ENCODE measurements at regions not wholly inside any gene's neighbourhood (a gene's known extent, or its start where the extent isn't known, plus 50 kb on each side); places are given as distances from the start of the nearest gene placed in this dataset.

DNA sequence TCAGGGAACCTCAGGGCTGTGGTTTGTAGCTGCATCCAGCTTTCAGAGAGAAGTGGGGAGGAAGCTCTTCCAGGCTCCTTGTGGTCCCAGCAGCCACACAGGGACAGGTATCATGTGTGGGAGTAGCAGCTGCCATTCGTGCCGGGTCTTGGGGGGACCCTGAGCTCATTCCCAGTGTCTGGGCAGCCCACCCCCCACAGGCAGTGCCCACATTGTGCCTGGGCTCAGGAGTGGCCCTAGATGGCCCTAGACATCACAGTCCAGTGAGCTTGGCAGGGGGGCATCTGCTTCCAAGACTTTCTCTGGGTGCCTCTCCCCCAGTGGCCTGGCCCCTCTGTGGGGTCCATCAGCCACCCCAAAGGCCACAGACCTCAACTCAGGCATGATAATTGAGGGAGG, 619.7 kb downstream of the BRD1 start:
- no peak for ATAC-seq (ENCODE audit: low read depth)
- Histone ChIP-seq H2BK120ac (ENCODE audit: low read depth, low read length) (no peak overlapping the region), H3K23ac (ENCODE audit: low read depth, low read length) (no peak overlapping the region), H3K56ac (ENCODE audit: extremely low read depth, insufficient read depth, low read length) (no peak overlapping the region), H3K36me3 (ENCODE audit: control insufficient read depth, insufficient read depth, low read length) (no peaks in the 10 kb centered on the region), H2BK5ac (ENCODE audit: low read depth, low read length, poor library complexity, severe bottlenecking) (no peak overlapping the region), H2AK9ac (replicated peaks; ENCODE audit: low read depth, low read length, poor library complexity) (no peak overlapping the region), H4K91ac (ENCODE audit: insufficient read depth, low read depth, low read length) (no peak overlapping the region), H3K9me1 (ENCODE audit: insufficient read depth, low read length) (no peaks in the 10 kb centered on the region), H2BK15ac (ENCODE audit: low read depth, low read length) (no peak overlapping the region), H3K9me3 (ENCODE audit: control insufficient read depth, insufficient read depth, low read length) (peaks cover 76% of the 10 kb centered on the region), H3K14ac (replicated peaks; ENCODE audit: low read depth, low read length) (no peak overlapping the region), H2AK5ac (ENCODE audit: low read depth, low read length) (no peak overlapping the region), H3K9ac (ENCODE audit: low read depth, low read length) (no peak overlapping the region), H3K4ac (ENCODE audit: low read depth, low read length) (no peak overlapping the region), H3K4me1 (ENCODE audit: control insufficient read depth, insufficient read depth, low read length) (no peaks in the 10 kb centered on the region), H4K20me1 (ENCODE audit: insufficient read depth, low read length) (no peaks in the 10 kb centered on the region), H4K5ac (ENCODE audit: low read depth, low read length) (no peak overlapping the region), H3K18ac (ENCODE audit: low read depth, low read length) (no peak overlapping the region), H4K8ac (ENCODE audit: low read depth in 2 of 2, low read length in 2 of 2) (no peak overlapping the region), H3K4me2 (ENCODE audit: low read depth, low read length) (no peak overlapping the region), H2AFZ (replicated peaks; ENCODE audit: low read length, poor library complexity) (no peak overlapping the region), H3K27me3 (ENCODE audit: control insufficient read depth, insufficient read depth, low read length) (no peaks in the 10 kb centered on the region), H3K79me1 (ENCODE audit: low read depth in 1 of 2, low read length in 2 of 2) (no peaks in the 10 kb centered on the region), H3K4me3 (ENCODE audit: insufficient read depth, low read depth, low read length) (no peak overlapping the region), H2BK20ac (ENCODE audit: low read depth, low read length) (no peak overlapping the region), H3K27ac (ENCODE audit: insufficient read depth, low read length) (no peak overlapping the region)
- BruUV-seq (replicated peaks), result no TSS peak
- ChIA-PET CTCF (no interaction called here), POLR2A (ENCODE audit: unreplicated experiment) (no interaction called here)
- in situ Hi-C loops (cut with MboI; ENCODE audit: low sequenced_read_pairs), result no loop called here
- WGBS, 2 experiments (ENCODE audit: extremely low coverage in 2 of 2, insufficient read length in 1 of 2), result no CpG with 5 or more reads among the region's 2 CpGs
- intact Hi-C loops (cut with micrococcal nuclease), result no loop called here
- no peak for TF ChIP-seq SMC3 (IDR thresholded peaks at IDR 0.05; ENCODE audit: low read depth, low read length)
- TF ChIP-seq, protein P1, sequence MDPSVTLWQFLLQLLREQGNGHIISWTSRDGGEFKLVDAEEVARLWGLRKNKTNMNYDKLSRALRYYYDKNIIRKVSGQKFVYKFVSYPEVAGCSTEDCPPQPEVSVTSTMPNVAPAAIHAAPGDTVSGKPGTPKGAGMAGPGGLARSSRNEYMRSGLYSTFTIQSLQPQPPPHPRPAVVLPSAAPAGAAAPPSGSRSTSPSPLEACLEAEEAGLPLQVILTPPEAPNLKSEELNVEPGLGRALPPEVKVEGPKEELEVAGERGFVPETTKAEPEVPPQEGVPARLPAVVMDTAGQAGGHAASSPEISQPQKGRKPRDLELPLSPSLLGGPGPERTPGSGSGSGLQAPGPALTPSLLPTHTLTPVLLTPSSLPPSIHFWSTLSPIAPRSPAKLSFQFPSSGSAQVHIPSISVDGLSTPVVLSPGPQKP (IDR thresholded peaks at IDR 0.05; ENCODE audit: borderline replicate concordance, low read depth, low read length), result no peak
- no peak for TF ChIP-seq CEBPB (IDR thresholded peaks at IDR 0.05; ENCODE audit: low read depth, low read length)
- no peak for TF ChIP-seq RFX5 (IDR thresholded peaks at IDR 0.05; ENCODE audit: low read depth, low read length)
- no peak for TF ChIP-seq MAZ (IDR thresholded peaks at IDR 0.05; ENCODE audit: borderline replicate concordance, low read depth, low read length)
- no peak for DNase-seq
- dilution Hi-C loops (cut with HindIII; ENCODE audit: low sequenced_read_pairs, unreplicated experiment), result no loop called here

Measured in IMR-90 (cell line).